Umbilical cord (tissue), 1 donor: ENCODE measurements at regions not wholly inside any gene's neighbourhood (a gene's known extent, or its start where the extent isn't known, plus 50 kb on each side); places are given as distances from the start of the nearest gene placed in this dataset.

Experiments used
- DNase-seq: peaks from one replicate; pipeline ENCODE4 v3.0.0-alpha.2; 2015; ENCODE audit warnings: low spot score

GRCh38 chr2:15718944-15719323 is 127.3 kb downstream of the DDX1 start:
- DNase-seq, result no peak

GRCh38 chr2:15719566-15720313 is 128.1 kb downstream of the DDX1 start:
- no peak for DNase-seq

DNA sequence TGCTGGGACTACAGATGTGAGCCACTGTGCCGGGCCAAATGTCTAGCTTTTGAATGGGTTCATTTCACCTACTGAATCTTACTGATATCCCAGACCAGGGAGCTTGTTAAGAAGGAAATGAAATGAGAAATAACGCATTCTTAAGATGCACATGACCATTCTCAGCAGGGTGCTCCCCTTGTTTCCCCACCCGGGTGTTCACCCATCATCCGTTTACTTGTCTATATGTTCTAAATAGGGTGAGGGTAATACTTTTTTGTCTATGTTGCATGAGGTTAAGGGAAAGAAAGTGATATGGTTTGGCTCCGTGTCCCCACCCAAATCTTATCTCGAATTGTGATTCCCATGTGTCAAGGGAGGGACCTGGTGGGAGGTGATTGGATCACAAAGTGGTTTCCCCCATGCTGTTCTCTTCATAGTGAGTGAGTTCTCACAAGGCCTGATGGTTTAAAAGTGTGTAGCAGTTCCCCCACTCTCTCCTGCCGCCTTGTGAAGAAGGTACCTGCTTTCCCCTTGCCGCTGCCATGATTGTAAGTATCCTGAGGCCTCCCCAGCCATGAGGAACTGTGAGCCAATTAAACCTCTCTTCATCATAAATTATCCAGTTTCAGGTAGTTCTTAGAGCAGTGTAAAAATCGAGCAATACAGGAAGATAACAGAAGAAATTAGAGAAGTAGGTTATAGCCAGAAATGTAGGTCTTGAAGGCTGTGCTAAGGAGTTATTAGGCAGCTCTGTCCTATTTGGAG is 129.1 kb downstream of the DDX1 start:
- no peak for DNase-seq

GRCh38 chr2:15721411-15722067 is 129.9 kb downstream of the DDX1 start:
- DNase-seq, result no peak

- DNase-seq, result no peak
These were observed 131.3 kb downstream of the DDX1 start for GRCh38 chr2:15722980-15723379.

- DNase-seq, result no peak
These were observed 132.6 kb downstream of the DDX1 start for GRCh38 chr2:15724235-15724634.

DNA sequence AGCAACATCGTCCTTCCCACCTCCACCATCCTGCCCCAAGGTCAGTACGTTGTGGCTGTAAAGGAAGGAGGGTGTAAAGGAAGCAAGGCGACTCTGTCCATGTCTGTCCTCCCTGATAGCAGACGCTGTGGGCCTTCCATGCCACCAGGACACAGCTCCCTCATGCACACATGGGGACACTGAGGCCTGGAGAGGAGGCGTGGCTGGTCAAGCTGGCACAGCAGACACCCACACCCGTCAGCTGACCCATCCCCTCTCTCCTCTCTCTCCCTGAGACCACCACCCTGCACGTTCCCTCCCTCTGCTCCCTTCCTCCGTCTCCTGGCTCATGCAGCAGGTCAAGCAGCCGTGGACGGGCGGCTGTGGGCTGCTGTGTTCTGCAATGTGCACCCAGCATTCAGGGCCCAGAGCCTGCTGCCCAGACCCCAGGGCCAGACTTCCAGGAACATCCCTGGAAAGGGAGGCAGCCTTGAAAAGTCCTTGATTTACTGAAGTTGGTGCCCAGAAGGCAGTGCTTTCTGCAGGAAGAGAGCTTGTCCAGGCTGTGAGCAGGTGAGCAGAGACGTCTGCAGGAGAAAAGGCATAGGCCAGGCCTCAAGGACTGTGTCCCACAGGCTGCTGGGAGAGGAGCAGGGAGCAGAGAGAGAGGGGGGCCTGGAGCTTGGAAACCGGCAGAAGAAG is 133.6 kb downstream of the DDX1 start:
- no peak for DNase-seq

DNA sequence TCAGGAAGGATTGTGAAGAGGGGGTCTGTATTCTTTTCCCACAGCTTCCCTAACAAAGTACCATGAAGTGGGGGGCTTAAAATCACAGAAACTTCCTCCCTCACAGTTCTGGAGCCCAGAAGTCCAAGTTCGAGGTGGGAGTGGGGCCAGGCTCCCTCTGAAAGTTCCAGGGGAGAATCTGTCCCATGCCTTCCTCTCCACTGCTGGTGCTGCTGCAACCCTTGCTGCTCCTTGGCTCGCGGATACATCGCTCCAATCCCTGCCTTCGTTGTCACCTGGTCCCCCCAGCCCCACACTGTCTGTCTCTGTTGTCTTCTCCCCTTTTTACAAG is 134.1 kb downstream of the DDX1 start:
- no peak for DNase-seq

GRCh38 chr2:15726321-15727057 is 134.8 kb downstream of the DDX1 start:
- DNase-seq, result no peak

GRCh38 chr2:15727396-15728244 is 136.0 kb downstream of the DDX1 start:
- DNase-seq, result no peak

DNA sequence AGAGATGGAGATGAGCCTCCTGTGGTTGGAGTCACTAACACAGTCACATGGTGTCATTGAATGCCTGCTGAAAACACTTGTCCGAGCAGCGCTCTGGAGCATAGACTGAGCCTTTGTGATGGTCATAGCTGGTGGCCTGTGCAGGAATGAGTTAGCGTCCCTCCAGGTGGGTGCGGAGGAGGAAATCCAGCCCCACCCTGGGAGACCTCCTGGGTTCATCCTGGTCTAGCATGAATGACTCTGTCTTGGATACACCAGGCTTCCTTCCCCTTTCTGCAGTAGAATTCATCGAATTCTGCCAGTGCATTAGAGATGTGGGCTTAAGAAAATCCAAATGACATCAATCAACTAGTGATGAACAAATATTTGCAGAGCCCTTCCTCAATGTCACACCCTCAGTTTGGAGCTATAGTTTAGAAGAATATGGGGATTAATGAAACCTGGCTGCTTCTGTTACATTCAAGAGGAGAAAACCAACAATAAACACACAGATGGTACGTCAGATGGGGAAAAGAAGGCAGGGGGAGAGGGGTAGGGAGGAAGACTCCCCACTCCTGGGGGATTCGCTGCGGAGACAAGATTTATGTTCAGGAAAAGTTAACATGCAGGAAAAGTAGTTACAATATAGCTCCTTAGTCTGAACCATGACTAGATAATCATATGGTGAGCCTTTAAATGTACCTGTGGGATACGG is 136.7 kb downstream of the DDX1 start:
- no peak for DNase-seq

GRCh38 chr2:15729001-15729400 is 137.3 kb downstream of the DDX1 start:
- DNase-seq, result no peak

GRCh38 chr2:15729709-15730544 is 138.3 kb downstream of the DDX1 start:
- DNase-seq, result no peak

- peak; percentile 96 for DNase-seq
These were observed 139.0 kb downstream of the DDX1 start for GRCh38 chr2:15730545-15731212.

GRCh38 chr2:15731213-15731888 is 139.7 kb downstream of the DDX1 start:
- DNase-seq, result no peak

DNA sequence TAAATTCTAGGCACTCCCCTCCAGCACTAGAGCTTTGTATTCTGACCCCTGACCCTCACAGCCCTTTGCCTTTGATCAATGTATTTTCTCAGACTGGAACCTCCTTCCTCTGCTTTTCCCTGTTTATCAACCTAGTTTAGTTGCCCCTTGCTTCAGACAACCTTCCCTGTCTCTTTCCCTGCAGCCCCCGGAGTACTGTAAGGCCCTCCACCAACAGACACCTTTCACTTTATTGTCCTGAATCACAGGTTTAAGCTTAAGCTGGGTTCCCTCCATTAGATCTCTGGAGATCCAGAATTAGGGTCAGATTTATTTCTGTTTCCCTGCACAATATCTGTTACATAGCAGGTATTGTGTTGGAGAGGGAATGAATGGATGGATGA is 140.2 kb downstream of the DDX1 start:
- DNase-seq, result no peak

GRCh38 chr2:15732341-15733077 is 140.8 kb downstream of the DDX1 start:
- DNase-seq, result peak; percentile 12
